NCI-H1092 treated with DMSO at 0.1 percent for 48 hours (cell line): ENCODE measurements at regions not wholly inside any gene's neighbourhood (a gene's known extent, or its start where the extent isn't known, plus 50 kb on each side); places are given as distances from the start of the nearest gene placed in this dataset.
"Not testable (repeated sequence)": the region's sequence is repeated elsewhere in the genome, so short reads cannot be mapped to it uniquely, and the experiment has no call there.

Source experiments
- DNase-seq: peaks from one replicate; lab custom pipeline; 2025; lab: John Stamatoyannopoulos, UW

GRCh38 chr13:69274231-69274630 lies 833.4 kb upstream of the ATXN8OS start:
- DNase-seq, result no peak

- no peak for DNase-seq
These were observed 843.0 kb upstream of the ATXN8OS start for GRCh38 chr13:69264362-69265334.

GRCh38 chr13:69243366-69243765 lies 864.3 kb upstream of the ATXN8OS start:
- no peak for DNase-seq

- DNase-seq, result no peak
These were observed 873.5 kb upstream of the ATXN8OS start for GRCh38 chr13:69234171-69234570.

GRCh38 chr13:69226427-69226826 lies 881.2 kb upstream of the ATXN8OS start:
- no peak for DNase-seq

GRCh38 chr13:69221633-69222498 lies 885.8 kb upstream of the ATXN8OS start:
- not testable (repeated sequence) for DNase-seq

- no peak for DNase-seq
These were observed 894.2 kb upstream of the ATXN8OS start for GRCh38 chr13:69213396-69213795.

- no peak for DNase-seq
These were observed 903.0 kb upstream of the ATXN8OS start for GRCh38 chr13:69204620-69205019.

- DNase-seq, result no peak
These were observed 904.6 kb upstream of the ATXN8OS start for GRCh38 chr13:69202996-69203395.

GRCh38 chr13:69199664-69200063 lies 908.0 kb upstream of the ATXN8OS start:
- no peak for DNase-seq

GRCh38 chr13:69198706-69199105 lies 908.9 kb upstream of the ATXN8OS start:
- DNase-seq, result no peak

GRCh38 chr13:69194130-69194529 lies 913.5 kb upstream of the ATXN8OS start:
- DNase-seq, result no peak

GRCh38 chr13:69180034-69180433 lies 927.6 kb upstream of the ATXN8OS start:
- no peak for DNase-seq

- no peak for DNase-seq
These were observed 929.6 kb upstream of the ATXN8OS start for GRCh38 chr13:69178000-69178399.

- DNase-seq, result no peak
These were observed 939.2 kb upstream of the ATXN8OS start for GRCh38 chr13:69168436-69168835.

GRCh38 chr13:69155136-69155535 lies 952.5 kb upstream of the ATXN8OS start:
- no peak for DNase-seq

- DNase-seq, result no peak
These were observed 965.5 kb upstream of the ATXN8OS start for GRCh38 chr13:69142101-69142500.

- no peak for DNase-seq
These were observed 982.6 kb upstream of the ATXN8OS start for GRCh38 chr13:69124996-69125395.

- DNase-seq, result no peak
These were observed 997.6 kb upstream of the ATXN8OS start for GRCh38 chr13:69109891-69110525.

- DNase-seq, result peak; percentile 5
These were observed 999.1 kb upstream of the ATXN8OS start for GRCh38 chr13:69108486-69108885.

- DNase-seq, result no peak
These were observed 1000.2 kb upstream of the ATXN8OS start for GRCh38 chr13:69107436-69107835.

GRCh38 chr13:69101841-69102240 lies 1005.8 kb upstream of the ATXN8OS start:
- no peak for DNase-seq
